OCI-LY7 (cell line): ENCODE measurements at regions not wholly inside any gene's neighbourhood (a gene's known extent, or its start where the extent isn't known, plus 50 kb on each side); places are given as distances from the start of the nearest gene placed in this dataset.

Experiments
- BruUV-seq: library from RNA; stranded (reverse); fragments of 400-500 nt; replicated peaks from 2 replicates; lab custom pipeline; 2021; lab: Mats Ljungman, UMichigan
- CTCF ChIA-PET: fragments of 300-600 bp; sonication (Branson Sonifier 250); formaldehyde crosslinking; loops from one replicate; lab custom pipeline; 2022; ENCODE audit warnings: antibody characterized with exemption; ENCODE audit not compliant: unreplicated experiment; lab: Charles Lee
- POLR2A ChIA-PET: fragments of 300-600 bp; sonication (Branson Sonifier 250); formaldehyde crosslinking; loops from one replicate; lab custom pipeline; 2022; ENCODE audit warnings: antibody characterized with exemption; lab: Charles Lee
- DNase-seq: peaks from one replicate; pipeline ENCODE4 v3.0.0-alpha.2; 2015; ENCODE audit warnings: low spot score
- H2AFZ ChIP-seq: fragments of 200-600 bp; sonication (generic), shearing (Covaris generic); 2 replicates; pipeline ENCODE4 v1.6.1; 2014; ENCODE audit warnings: mild to moderate bottlenecking, antibody characterized with exemption, low read length, moderate library complexity
- H3K27ac ChIP-seq: fragments of 200-600 bp; sonication (generic); 2 replicates; pipeline ENCODE4 v1.5.1; 2014; ENCODE audit warnings: mixed run types, low read depth, mild to moderate bottlenecking, moderate library complexity, low read length, inconsistent platforms; ENCODE audit not compliant: poor library complexity, severe bottlenecking
- H3K36me3 ChIP-seq: fragments of 200-600 bp; sonication (generic); 2 replicates; pipeline ENCODE4 v1.6.1; 2014; ENCODE audit warnings: mild to moderate bottlenecking, antibody characterized with exemption, low read length, moderate library complexity, mixed read lengths; ENCODE audit not compliant: insufficient read depth
- H3K4me1 ChIP-seq: fragments of 200-600 bp; sonication (generic); 2 replicates; pipeline ENCODE4 v1.5.1; 2014; ENCODE audit warnings: mild to moderate bottlenecking, low read length; ENCODE audit not compliant: insufficient read depth, poor library complexity, severe bottlenecking
- H3K4me2 ChIP-seq: fragments of 200-600 bp; sonication (generic); 2 replicates; pipeline ENCODE4 v1.6.1; 2014; ENCODE audit warnings: mild to moderate bottlenecking, low read length
- H3K4me3 ChIP-seq: fragments of 200-600 bp; sonication (generic); 2 replicates; pipeline ENCODE4 v1.5.1; 2014; ENCODE audit warnings: mild to moderate bottlenecking, low read depth, low read length; ENCODE audit not compliant: poor library complexity, severe bottlenecking
- H3K79me2 ChIP-seq: fragments of 200-600 bp; sonication (generic); 2 replicates; pipeline ENCODE4 v1.6.1; 2016; ENCODE audit warnings: low read depth, mild to moderate bottlenecking, low read length, moderate library complexity, mixed read lengths; ENCODE audit not compliant: insufficient read depth
- H3K9me2 ChIP-seq: fragments of 200-600 bp; sonication (generic); 2 replicates; pipeline ENCODE4 v1.6.1; 2016; ENCODE audit warnings: mild to moderate bottlenecking, low read length, mixed read lengths; ENCODE audit not compliant: insufficient read depth
- H3K9me3 ChIP-seq: fragments of 200-600 bp; sonication (generic); 2 replicates; pipeline ENCODE4 v1.6.1; 2014; ENCODE audit warnings: mild to moderate bottlenecking, mixed run types, low read length, mixed read lengths
- H4K20me1 ChIP-seq: fragments of 200-600 bp; sonication (generic); 2 replicates; pipeline ENCODE4 v1.6.1; 2014; ENCODE audit warnings: mild to moderate bottlenecking, antibody characterized with exemption, low read length, moderate library complexity, mixed read lengths; ENCODE audit not compliant: insufficient read depth
- EZH2phosphoT487 ChIP-seq: fragments of 200-600 bp; sonication (generic); IDR thresholded peaks from 2 replicates; pipeline ENCODE4 v1.6.1; 2018; ENCODE audit warnings: low read depth, borderline replicate concordance, mild to moderate bottlenecking, mixed run types, antibody characterized with exemption, low read length, moderate library complexity, mixed read lengths
- intact Hi-C: fragments of 100-400 bp; cut with micrococcal nuclease; formaldehyde crosslinking; loops from one replicate; pipeline ENCODE4 v1.10.0; 2022; ENCODE audit not compliant: unreplicated experiment
- TF ChIP-seq, protein P1 (sequence below): fragments of 200-600 bp; sonication (generic); conservative IDR thresholded peaks from 2 replicates; pipeline ENCODE4 v1.5.1; 2014; ENCODE audit warnings: mild to moderate bottlenecking, antibody characterized with exemption, low read length, moderate library complexity, mixed read lengths

DNA sequence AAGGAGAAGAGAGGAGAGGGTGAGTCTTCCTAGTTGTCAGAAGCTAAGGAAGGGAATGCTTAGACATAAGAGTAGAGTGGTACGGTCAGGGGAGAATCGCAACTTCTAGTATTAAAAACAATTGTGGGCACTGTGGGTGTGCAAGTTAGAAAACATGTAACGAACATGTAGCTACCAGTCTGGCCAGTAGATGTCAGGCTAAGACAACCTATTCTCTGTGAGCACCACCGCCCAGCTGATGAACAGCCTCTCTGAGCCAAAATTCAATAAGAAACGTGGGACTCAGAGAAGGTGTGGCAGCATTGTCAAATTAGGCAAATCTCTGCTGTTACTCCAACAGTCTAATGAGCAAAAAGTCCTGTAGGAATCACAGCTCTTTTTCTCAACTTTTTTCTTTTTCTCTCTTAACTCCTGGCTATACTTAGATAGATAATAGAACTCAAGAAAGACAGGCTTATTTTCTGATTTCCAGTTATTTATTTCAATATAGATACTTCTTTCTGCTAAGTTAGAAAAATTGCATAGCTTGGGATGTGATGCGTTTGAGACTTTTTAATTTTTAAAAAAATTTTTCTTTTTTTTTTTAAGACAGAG, 186.2 kb downstream of the USP12 start:
- no TSS peak for BruUV-seq
- POLR2A ChIA-PET, result interaction anchor here (0.6 to 1.2 kb wide), 4 partner anchors 8 to 343 kb away, joined by 3 read pairs; no protein-coding TSS in a partner anchor

DNA sequence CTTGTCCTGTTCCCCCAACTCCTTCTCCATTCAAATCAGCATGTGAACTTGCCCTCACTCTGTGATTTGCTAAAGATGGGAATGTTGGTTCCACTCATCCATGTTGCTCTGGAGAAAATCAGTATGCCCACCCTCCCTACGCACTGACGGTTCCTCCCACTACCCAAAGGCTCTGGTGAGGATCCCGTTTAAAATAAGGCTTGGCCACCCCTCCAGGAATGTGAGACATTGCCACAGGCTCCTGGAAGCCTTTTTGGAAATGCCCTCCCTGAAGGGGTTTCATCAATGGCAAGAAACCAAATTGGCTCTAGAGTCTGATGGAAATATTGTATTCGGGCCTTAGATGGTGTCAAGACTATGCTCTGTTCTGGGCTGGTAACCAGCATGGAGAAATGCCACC, 187.3 kb downstream of the USP12 start:
- no peak overlapping the region for H2AFZ ChIP-seq
- H3K4me2 ChIP-seq, result no peak overlapping the region
- H3K4me3 ChIP-seq, result no peak overlapping the region
- H3K27ac ChIP-seq, result no peak overlapping the region
- no peak for DNase-seq
- POLR2A ChIA-PET, result no interaction called here
- no peaks in the 10 kb centered on the region for H3K79me2 ChIP-seq
- no peaks in the 10 kb centered on the region for H3K9me3 ChIP-seq
- CTCF ChIA-PET, result interaction anchor here (1.4 kb wide), 1 partner anchor 37 kb away, joined by 5 read pairs; no protein-coding TSS in a partner anchor
- H3K36me3 ChIP-seq, result no peaks in the 10 kb centered on the region
- TF ChIP-seq EZH2phosphoT487, result no peak
- TF ChIP-seq, protein P1, sequence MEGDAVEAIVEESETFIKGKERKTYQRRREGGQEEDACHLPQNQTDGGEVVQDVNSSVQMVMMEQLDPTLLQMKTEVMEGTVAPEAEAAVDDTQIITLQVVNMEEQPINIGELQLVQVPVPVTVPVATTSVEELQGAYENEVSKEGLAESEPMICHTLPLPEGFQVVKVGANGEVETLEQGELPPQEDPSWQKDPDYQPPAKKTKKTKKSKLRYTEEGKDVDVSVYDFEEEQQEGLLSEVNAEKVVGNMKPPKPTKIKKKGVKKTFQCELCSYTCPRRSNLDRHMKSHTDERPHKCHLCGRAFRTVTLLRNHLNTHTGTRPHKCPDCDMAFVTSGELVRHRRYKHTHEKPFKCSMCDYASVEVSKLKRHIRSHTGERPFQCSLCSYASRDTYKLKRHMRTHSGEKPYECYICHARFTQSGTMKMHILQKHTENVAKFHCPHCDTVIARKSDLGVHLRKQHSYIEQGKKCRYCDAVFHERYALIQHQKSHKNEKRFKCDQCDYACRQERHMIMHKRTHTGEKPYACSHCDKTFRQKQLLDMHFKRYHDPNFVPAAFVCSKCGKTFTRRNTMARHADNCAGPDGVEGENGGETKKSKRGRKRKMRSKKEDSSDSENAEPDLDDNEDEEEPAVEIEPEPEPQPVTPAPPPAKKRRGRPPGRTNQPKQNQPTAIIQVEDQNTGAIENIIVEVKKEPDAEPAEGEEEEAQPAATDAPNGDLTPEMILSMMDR, result no peak
- no peaks in the 10 kb centered on the region for H4K20me1 ChIP-seq
- H3K9me2 ChIP-seq, result no peaks in the 10 kb centered on the region
- BruUV-seq, result no TSS peak
- intact Hi-C loops, result loop anchor here (10.0 kb wide), 1 partner anchor 840 kb away; no protein-coding TSS in a partner anchor
- H3K4me1 ChIP-seq, result no peaks in the 10 kb centered on the region

More for the DNA sequence above, 186.2 kb downstream of the USP12 start:
- Histone ChIP-seq H3K36me3 (no peaks in the 10 kb centered on the region), H3K27ac (no peak overlapping the region), H3K4me2 (no peak overlapping the region), H3K4me3 (no peak overlapping the region), H3K4me1 (no peaks in the 10 kb centered on the region), H4K20me1 (no peaks in the 10 kb centered on the region), H2AFZ (no peak overlapping the region), H3K9me2 (no peaks in the 10 kb centered on the region), H3K9me3 (no peaks in the 10 kb centered on the region), H3K79me2 (no peaks in the 10 kb centered on the region)
- intact Hi-C loops, result loop anchor here (1.0 to 10.0 kb wide), 3 partner anchors 299 to 839 kb away; no protein-coding TSS in a partner anchor
- TF ChIP-seq EZH2phosphoT487, result no peak
- TF ChIP-seq, protein P1, result peak; percentile 94
- CTCF ChIA-PET, result interaction anchor here (0.6 to 2.0 kb wide), 5 partner anchors 13 to 376 kb away, joined by 3 to 6 read pairs (median 5); partner anchors contain the start of gene RASL11A
- DNase-seq, result peak; percentile 82
